Glomerular visceral epithelial cell (primary cell): ENCODE measurements at regions not wholly inside any gene's neighbourhood (a gene's known extent, or its start where the extent isn't known, plus 50 kb on each side); places are given as distances from the start of the nearest gene placed in this dataset.
"Not testable (repeated sequence)": the region's sequence is repeated elsewhere in the genome, so short reads cannot be mapped to it uniquely, and the experiment has no call there.

Source experiments
- DNase-seq: peaks from one replicate; pipeline ENCODE4 v3.0.0-alpha.2; 2016; ENCODE audit errors: extremely low spot score

- no peak for DNase-seq
Measured at GRCh38 chr1:229710746-229711145, 84.7 kb downstream of the URB2 start.

- DNase-seq: no peak
Measured at GRCh38 chr1:229714306-229714705, 88.3 kb downstream of the URB2 start.

- DNase-seq: no peak
Measured at GRCh38 chr1:229714964-229715603, 89.0 kb downstream of the URB2 start.

- no peak for DNase-seq
Measured at GRCh38 chr1:229716069-229716468, 90.0 kb downstream of the URB2 start.

- DNase-seq: no peak
Measured at GRCh38 chr1:229716704-229717103, 90.7 kb downstream of the URB2 start.

GRCh38 chr1:229717786-229718576, 91.9 kb downstream of the URB2 start:
- no peak for DNase-seq

GRCh38 chr1:229726061-229726460, 100.0 kb downstream of the URB2 start:
- DNase-seq: no peak

GRCh38 chr1:229729916-229730315, 103.9 kb downstream of the URB2 start:
- DNase-seq: no peak

GRCh38 chr1:229730573-229730972, 104.5 kb downstream of the URB2 start:
- DNase-seq: no peak

GRCh38 chr1:229732061-229732460, 106.0 kb downstream of the URB2 start:
- no peak for DNase-seq

- no peak for DNase-seq
Measured at GRCh38 chr1:229736376-229736775, 110.3 kb downstream of the URB2 start.

- not testable (repeated sequence) for DNase-seq
Measured at GRCh38 chr1:229742614-229743013, 116.6 kb downstream of the URB2 start.

- no peak for DNase-seq
Measured at GRCh38 chr1:229749992-229750391, 123.9 kb downstream of the URB2 start.

- no peak for DNase-seq
Measured at GRCh38 chr1:229751610-229752009, 125.6 kb downstream of the URB2 start.

GRCh38 chr1:229752679-229753078, 126.6 kb downstream of the URB2 start:
- DNase-seq: no peak

- DNase-seq: no peak
Measured at GRCh38 chr1:229753764-229754551, 127.9 kb downstream of the URB2 start.

GRCh38 chr1:229756666-229757065, 130.6 kb downstream of the URB2 start:
- DNase-seq: peak; percentile 95

GRCh38 chr1:229757226-229757625, 131.2 kb downstream of the URB2 start:
- DNase-seq: peak; percentile 76

GRCh38 chr1:229758101-229759036, 132.3 kb downstream of the URB2 start:
- peak; percentile 34 for DNase-seq

GRCh38 chr1:229759037-229759435, 133.0 kb downstream of the URB2 start:
- DNase-seq: peak; percentile 88

GRCh38 chr1:229759586-229759985, 133.5 kb downstream of the URB2 start:
- DNase-seq: no peak
